HCT116 (cell line): ENCODE measurements at regions not wholly inside any gene's neighbourhood (a gene's known extent, or its start where the extent isn't known, plus 50 kb on each side); places are given as distances from the start of the nearest gene placed in this dataset.

ENCODE experiments used
- ATAC-seq: fragments of 200-7000 bp; cut with Tn5 transposase; 2 replicates; pipeline ENCODE4 v1.9.1; 2020; ENCODE audit warnings: mild to moderate bottlenecking, moderate library complexity
- BruUV-seq: library from RNA; stranded (reverse); fragments of 400-500 nt; replicated peaks from 2 replicates; lab custom pipeline; 2021; lab: Mats Ljungman, UMichigan
- CTCF ChIA-PET: fragments of 300-600 bp; sonication (Branson Sonifier 250); formaldehyde crosslinking; loops from one replicate; lab custom pipeline; 2021; ENCODE audit warnings: antibody characterized with exemption; lab: Charles Lee
- POLR2A ChIA-PET: fragments of 300-600, 350-600 bp; sonication (Branson Sonifier 250); formaldehyde crosslinking; loops from one replicate; lab custom pipeline; 2021; ENCODE audit warnings: antibody characterized with exemption; lab: Charles Lee
- RAD21 ChIA-PET, 2 experiments: fragments of 300-600 bp; sonication (Branson Sonifier 250); formaldehyde crosslinking; loops; one replicate each; lab custom pipeline; 2023; ENCODE audit warnings: low total read pairs in 2 of 2; ENCODE audit not compliant: uncharacterized antibody in 2 of 2, unreplicated experiment in 2 of 2, low non-redundant PET in 1 of 2; lab: Charles Lee
- DNase-seq: peaks from one replicate; pipeline ENCODE4 v3.0.0-alpha.2; 2010; ENCODE audit warnings: low read depth, low spot score
- H2AFZ ChIP-seq: fragments of 200-600 bp; shearing (Covaris generic), sonication (generic); 2 replicates; pipeline ENCODE4 v1.6.1; 2017; ENCODE audit warnings: low read depth, mixed run types, mixed read lengths, antibody characterized with exemption, low read length; ENCODE audit not compliant: poor library complexity, severe bottlenecking
- H3K27ac ChIP-seq: 2 replicates; pipeline ENCODE4 v1.5.1; 2012; ENCODE audit warnings: low read depth, low read length
- H3K27me3 ChIP-seq: fragments of 200-600 bp; sonication (generic); 2 replicates; pipeline ENCODE4 v1.6.1; 2016; ENCODE audit warnings: mixed run types, low read length, mixed read lengths; ENCODE audit not compliant: insufficient read depth
- H3K36me3 ChIP-seq, 2 experiments: fragments of 200-500 bp in 1 of 2; fragments of 200-600 bp in 1 of 2; sonication (Bioruptor generic) in 1 of 2; sonication (generic) in 1 of 2; 2 replicates each; pipeline versions ENCODE4 v1.5.1 to v1.6.1; 2014 to 2016; ENCODE audit warnings: low read length in 2 of 2, inconsistent platforms in 1 of 2, mixed read lengths in 1 of 2, mixed run types in 1 of 2; ENCODE audit not compliant: insufficient read depth in 2 of 2, control insufficient read depth in 1 of 2
- H3K4me1 ChIP-seq, 2 experiments: fragments of 200-600 bp in 1 of 2; sonication (generic) in 1 of 2; 2 replicates each; pipeline versions ENCODE4 v1.5.1 to v1.6.1; 2012 to 2017; ENCODE audit warnings: low read length in 2 of 2, inconsistent platforms in 1 of 2, mild to moderate bottlenecking in 1 of 2, mixed read lengths in 1 of 2, mixed run types in 1 of 2, moderate library complexity in 1 of 2; ENCODE audit not compliant: insufficient read depth in 2 of 2, control insufficient read depth in 1 of 2
- H3K4me2 ChIP-seq: fragments of 200-600 bp; sonication (generic); 2 replicates; pipeline ENCODE4 v1.6.1; 2017; ENCODE audit warnings: mixed run types, low read length, mixed read lengths
- H3K4me3 ChIP-seq, 2 experiments: fragments of 200-600 bp in 1 of 2; sonication (generic) in 1 of 2; replicated peaks in 1 of 2; 2 replicates each; pipeline ENCODE4 v1.5.1; 2011 to 2016; ENCODE audit warnings: low read length in 2 of 2, control low read depth in 1 of 2, low read depth in 1 of 2, mild to moderate bottlenecking in 1 of 2, mixed read lengths in 1 of 2, mixed run types in 1 of 2
- H3K79me2 ChIP-seq: fragments of 200-600 bp; sonication (generic); 2 replicates; pipeline ENCODE4 v1.6.1; 2017; ENCODE audit warnings: mild to moderate bottlenecking, mixed run types, low read length, moderate library complexity, mixed read lengths; ENCODE audit not compliant: insufficient read depth
- H3K9ac ChIP-seq: fragments of 200-600 bp; sonication (generic); 2 replicates; pipeline ENCODE4 v1.6.1; 2016; ENCODE audit warnings: low read length, mixed read lengths
- H3K9me2 ChIP-seq: fragments of 200-600 bp; sonication (generic), shearing (Covaris generic); 2 replicates; pipeline ENCODE4 v1.6.1; 2017; ENCODE audit warnings: mixed run types, mild to moderate bottlenecking, moderate library complexity; ENCODE audit not compliant: insufficient read depth
- H3K9me3 ChIP-seq, 2 experiments: fragments of 200-500 bp in 1 of 2; fragments of 200-600 bp in 1 of 2; sonication (Bioruptor generic) in 1 of 2; sonication (generic) in 1 of 2; 2 replicates each; pipeline ENCODE4 v1.6.1; 2014 to 2017; ENCODE audit warnings: low read length in 2 of 2, mixed read lengths in 2 of 2, inconsistent platforms in 1 of 2, low read depth in 1 of 2, mild to moderate bottlenecking in 1 of 2, mixed run types in 1 of 2, moderate library complexity in 1 of 2; ENCODE audit not compliant: control insufficient read depth in 1 of 2, insufficient read depth in 1 of 2
- H4K20me1 ChIP-seq: fragments of 200-600 bp; sonication (generic), shearing (Covaris generic); 2 replicates; pipeline ENCODE4 v1.6.1; 2017; ENCODE audit warnings: mixed run types, mild to moderate bottlenecking, moderate library complexity; ENCODE audit not compliant: insufficient read depth
- CBX3 ChIP-seq: IDR thresholded peaks from 2 replicates; pipeline ENCODE4 v1.6.1; 2012; ENCODE audit warnings: low read depth
- CEBPB ChIP-seq: IDR thresholded peaks from 2 replicates; pipeline ENCODE4 v1.6.1; 2012; ENCODE audit warnings: low read depth
- EGR1 ChIP-seq: IDR thresholded peaks from 2 replicates; pipeline ENCODE4 v1.6.1; 2012; ENCODE audit warnings: low read depth
- ELF1 ChIP-seq: IDR thresholded peaks from 2 replicates; pipeline ENCODE4 v1.6.1; 2012; ENCODE audit warnings: low read depth, borderline replicate concordance
- EZH2 ChIP-seq: fragments of 200-600 bp; sonication (generic); IDR thresholded peaks from 2 replicates; pipeline ENCODE4 v1.6.1; 2017; ENCODE audit warnings: antibody characterized with exemption, mixed run types
- EZH2phosphoT487 ChIP-seq: fragments of 200-600 bp; IDR thresholded peaks from 2 replicates; pipeline ENCODE4 v1.6.1; 2018; ENCODE audit warnings: antibody characterized with exemption, borderline replicate concordance
- FOSL1 ChIP-seq: IDR thresholded peaks from 2 replicates; pipeline ENCODE4 v1.6.1; 2012; ENCODE audit warnings: low read depth
- JUND ChIP-seq: IDR thresholded peaks from 2 replicates; pipeline ENCODE4 v1.6.1; 2012
- MAX ChIP-seq: IDR thresholded peaks from 2 replicates; pipeline ENCODE4 v1.6.1; 2012
- POLR2A ChIP-seq: IDR thresholded peaks from 2 replicates; pipeline ENCODE4 v1.7.0; 2011; ENCODE audit warnings: borderline replicate concordance; ENCODE audit not compliant: insufficient read depth, insufficient read length; ENCODE audit errors: extremely low read depth
- POLR2AphosphoS5 ChIP-seq: IDR thresholded peaks from 2 replicates; pipeline ENCODE4 v1.6.1; 2011; ENCODE audit warnings: mild to moderate bottlenecking, low read depth, low read length, moderate library complexity
- RAD21 ChIP-seq: IDR thresholded peaks from 2 replicates; pipeline ENCODE4 v1.6.1; 2012; ENCODE audit warnings: low read depth, mild to moderate bottlenecking
- SIN3A ChIP-seq: IDR thresholded peaks from 2 replicates; pipeline ENCODE4 v1.6.1; 2012; ENCODE audit warnings: low read depth
- SP1 ChIP-seq: IDR thresholded peaks from 2 replicates; pipeline ENCODE4 v1.6.1; 2012; ENCODE audit warnings: low read depth
- YY1 ChIP-seq: IDR thresholded peaks from 2 replicates; pipeline ENCODE4 v1.6.1; 2011; ENCODE audit warnings: low read length, low read depth, moderate library complexity, mild to moderate bottlenecking; ENCODE audit not compliant: insufficient replicate concordance; ENCODE audit errors: extremely low read depth
- ZBTB33 ChIP-seq: IDR thresholded peaks from 2 replicates; pipeline ENCODE4 v1.6.1; 2011; ENCODE audit warnings: mild to moderate bottlenecking, low read length, moderate library complexity; ENCODE audit not compliant: insufficient replicate concordance; ENCODE audit errors: extremely low read depth
- ZFX ChIP-seq: fragments of 450-650 bp; IDR thresholded peaks from 2 replicates; pipeline ENCODE4 v1.6.1; 2017
- intact Hi-C: fragments of 100-400 bp; cut with micrococcal nuclease; formaldehyde crosslinking; loops from 2 replicates; pipeline ENCODE4 v1.10.0; 2022
- TF ChIP-seq, protein P1 (sequence below): IDR thresholded peaks from 2 replicates; pipeline ENCODE4 v1.6.1; 2012
- TF ChIP-seq, protein P2 (sequence below): IDR thresholded peaks from 2 replicates; pipeline ENCODE4 v1.6.1; 2012; ENCODE audit warnings: low read depth
- TF ChIP-seq, protein P3 (sequence below), 3 experiments: fragments of 200-600 bp in 1 of 3; sonication (generic) in 1 of 3; IDR thresholded peaks in 2 of 3; conservative IDR thresholded peaks in 1 of 3; 2 replicates each; pipeline ENCODE4 v1.5.1; 2012 to 2017; ENCODE audit warnings: low read depth in 2 of 3, low read length in 2 of 3, antibody characterized with exemption in 1 of 3, borderline replicate concordance in 1 of 3, control low read depth in 1 of 3, mild to moderate bottlenecking in 1 of 3, mixed read lengths in 1 of 3, mixed run types in 1 of 3, moderate library complexity in 1 of 3; ENCODE audit not compliant: insufficient read depth in 1 of 3

DNA sequence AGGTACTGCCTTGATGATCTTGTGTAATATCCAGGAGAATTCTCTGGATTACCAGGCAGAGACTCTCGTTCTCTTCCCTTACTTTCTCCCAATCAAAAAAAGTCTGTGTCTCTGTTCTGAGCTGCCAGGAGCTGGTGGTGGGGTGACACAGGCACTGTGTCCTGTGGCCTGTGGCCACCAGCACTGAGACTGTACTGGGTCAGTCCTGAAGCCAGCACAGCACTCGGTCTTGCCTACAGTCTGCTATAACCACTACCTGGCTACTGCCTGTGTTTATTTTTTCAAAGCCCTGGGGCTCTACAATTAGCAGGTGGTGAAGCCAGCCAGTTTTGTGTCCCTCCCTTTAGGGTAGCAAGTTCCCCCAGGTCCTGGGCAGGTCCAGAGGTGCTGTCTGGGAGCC lies 331.1 kb upstream of the MAGEB18 start:
- no peaks in the 10 kb centered on the region for H4K20me1 ChIP-seq
- H3K36me3 ChIP-seq, result no peaks in the 10 kb centered on the region
- no peaks in the 10 kb centered on the region for H3K79me2 ChIP-seq
- H3K27me3 ChIP-seq, result no peaks in the 10 kb centered on the region
- no peak overlapping the region for H3K4me3 ChIP-seq
- no peaks in the 10 kb centered on the region for H3K9me2 ChIP-seq
- BruUV-seq, result no TSS peak
- TF ChIP-seq YY1 (no peak), POLR2A (no peak), POLR2AphosphoS5 (no peak), ELF1 (no peak), JUND (no peak), MAX (no peak), CEBPB (no peak), SP1 (no peak), SIN3A (no peak), EZH2 (no peak), CBX3 (no peak), EZH2phosphoT487 (no peak), RAD21 (no peak), ZFX (no peak), ZBTB33 (no peak), FOSL1 (no peak), EGR1 (no peak)
- TF ChIP-seq, protein P1, sequence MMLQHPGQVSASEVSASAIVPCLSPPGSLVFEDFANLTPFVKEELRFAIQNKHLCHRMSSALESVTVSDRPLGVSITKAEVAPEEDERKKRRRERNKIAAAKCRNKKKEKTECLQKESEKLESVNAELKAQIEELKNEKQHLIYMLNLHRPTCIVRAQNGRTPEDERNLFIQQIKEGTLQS, result no peak
- TF ChIP-seq, protein P2, sequence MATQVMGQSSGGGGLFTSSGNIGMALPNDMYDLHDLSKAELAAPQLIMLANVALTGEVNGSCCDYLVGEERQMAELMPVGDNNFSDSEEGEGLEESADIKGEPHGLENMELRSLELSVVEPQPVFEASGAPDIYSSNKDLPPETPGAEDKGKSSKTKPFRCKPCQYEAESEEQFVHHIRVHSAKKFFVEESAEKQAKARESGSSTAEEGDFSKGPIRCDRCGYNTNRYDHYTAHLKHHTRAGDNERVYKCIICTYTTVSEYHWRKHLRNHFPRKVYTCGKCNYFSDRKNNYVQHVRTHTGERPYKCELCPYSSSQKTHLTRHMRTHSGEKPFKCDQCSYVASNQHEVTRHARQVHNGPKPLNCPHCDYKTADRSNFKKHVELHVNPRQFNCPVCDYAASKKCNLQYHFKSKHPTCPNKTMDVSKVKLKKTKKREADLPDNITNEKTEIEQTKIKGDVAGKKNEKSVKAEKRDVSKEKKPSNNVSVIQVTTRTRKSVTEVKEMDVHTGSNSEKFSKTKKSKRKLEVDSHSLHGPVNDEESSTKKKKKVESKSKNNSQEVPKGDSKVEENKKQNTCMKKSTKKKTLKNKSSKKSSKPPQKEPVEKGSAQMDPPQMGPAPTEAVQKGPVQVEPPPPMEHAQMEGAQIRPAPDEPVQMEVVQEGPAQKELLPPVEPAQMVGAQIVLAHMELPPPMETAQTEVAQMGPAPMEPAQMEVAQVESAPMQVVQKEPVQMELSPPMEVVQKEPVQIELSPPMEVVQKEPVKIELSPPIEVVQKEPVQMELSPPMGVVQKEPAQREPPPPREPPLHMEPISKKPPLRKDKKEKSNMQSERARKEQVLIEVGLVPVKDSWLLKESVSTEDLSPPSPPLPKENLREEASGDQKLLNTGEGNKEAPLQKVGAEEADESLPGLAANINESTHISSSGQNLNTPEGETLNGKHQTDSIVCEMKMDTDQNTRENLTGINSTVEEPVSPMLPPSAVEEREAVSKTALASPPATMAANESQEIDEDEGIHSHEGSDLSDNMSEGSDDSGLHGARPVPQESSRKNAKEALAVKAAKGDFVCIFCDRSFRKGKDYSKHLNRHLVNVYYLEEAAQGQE, result no peak
- TF ChIP-seq, protein P3, sequence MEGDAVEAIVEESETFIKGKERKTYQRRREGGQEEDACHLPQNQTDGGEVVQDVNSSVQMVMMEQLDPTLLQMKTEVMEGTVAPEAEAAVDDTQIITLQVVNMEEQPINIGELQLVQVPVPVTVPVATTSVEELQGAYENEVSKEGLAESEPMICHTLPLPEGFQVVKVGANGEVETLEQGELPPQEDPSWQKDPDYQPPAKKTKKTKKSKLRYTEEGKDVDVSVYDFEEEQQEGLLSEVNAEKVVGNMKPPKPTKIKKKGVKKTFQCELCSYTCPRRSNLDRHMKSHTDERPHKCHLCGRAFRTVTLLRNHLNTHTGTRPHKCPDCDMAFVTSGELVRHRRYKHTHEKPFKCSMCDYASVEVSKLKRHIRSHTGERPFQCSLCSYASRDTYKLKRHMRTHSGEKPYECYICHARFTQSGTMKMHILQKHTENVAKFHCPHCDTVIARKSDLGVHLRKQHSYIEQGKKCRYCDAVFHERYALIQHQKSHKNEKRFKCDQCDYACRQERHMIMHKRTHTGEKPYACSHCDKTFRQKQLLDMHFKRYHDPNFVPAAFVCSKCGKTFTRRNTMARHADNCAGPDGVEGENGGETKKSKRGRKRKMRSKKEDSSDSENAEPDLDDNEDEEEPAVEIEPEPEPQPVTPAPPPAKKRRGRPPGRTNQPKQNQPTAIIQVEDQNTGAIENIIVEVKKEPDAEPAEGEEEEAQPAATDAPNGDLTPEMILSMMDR (IDR thresholded peaks at IDR 0.05 in 2 of 3, conservative IDR thresholded peaks at IDR 0.05 in 1 of 3; ENCODE audit: borderline replicate concordance in 1 of 3, insufficient read depth in 1 of 3, low read depth in 2 of 3, low read length in 2 of 3), result no peak
- intact Hi-C loops, result no loop called here
- ChIA-PET RAD21 (no interaction called here), CTCF (no interaction called here), POLR2A (no interaction called here)
- no peak overlapping the region for H2AFZ ChIP-seq
- H3K9me3 ChIP-seq, result no peaks in the 10 kb centered on the region
- H3K9ac ChIP-seq, result no peak overlapping the region
- no peak overlapping the region for H3K4me2 ChIP-seq
- no peak overlapping the region for H3K27ac ChIP-seq
- DNase-seq (no peak), ATAC-seq (no peak)
- H3K4me1 ChIP-seq, result no peaks in the 10 kb centered on the region
